ENCODE measurements at regions not wholly inside any gene's neighbourhood (a gene's known extent, or its start where the extent isn't known, plus 50 kb on each side); places are given as distances from the start of the nearest gene placed in this dataset.

DNA sequence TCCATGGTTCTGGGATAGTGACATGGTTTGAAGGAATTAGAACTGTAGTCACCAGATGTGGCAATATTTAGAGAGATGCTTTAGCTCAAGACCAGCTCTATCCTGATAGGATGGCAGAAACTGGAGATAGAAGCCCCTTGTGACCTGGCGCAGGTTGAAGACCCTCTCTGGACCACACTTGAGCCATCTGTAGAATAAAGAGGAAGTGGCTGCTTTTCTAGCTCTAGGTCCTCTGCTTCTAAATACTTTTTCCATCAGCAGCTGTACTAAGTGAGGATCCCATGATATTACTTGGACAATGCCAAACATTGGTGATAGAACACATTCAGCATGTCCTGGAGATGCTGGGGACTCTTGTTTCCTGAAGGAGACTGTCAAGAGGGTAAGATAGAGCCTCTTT lies 172.6 kb downstream of the PDCD6IP start:
- Histone ChIP-seq H3K9me2 (ENCODE audit: insufficient read depth, low read length) (no peaks in the 10 kb centered on the region), H3K4me2 (ENCODE audit: low read length) (no peak overlapping the region), H3K27me3 (ENCODE audit: insufficient read depth, low read depth, low read length) (no peaks in the 10 kb centered on the region), H2AFZ (ENCODE audit: low read depth, low read length) (no peak overlapping the region), H3K27ac (ENCODE audit: low read length) (no peak overlapping the region), H3K79me2 (replicated peaks; ENCODE audit: insufficient read depth, low read length) (no peaks in the 10 kb centered on the region), H3K9me3 (ENCODE audit: low read length) (no peaks in the 10 kb centered on the region), H3K4me3 (ENCODE audit: low read length) (no peak overlapping the region), H3K36me3 (ENCODE audit: insufficient read depth, low read length) (no peaks in the 10 kb centered on the region), H4K20me1 (ENCODE audit: insufficient read depth) (no peaks in the 10 kb centered on the region), H3F3A (ENCODE audit: insufficient read depth, low read length, poor library complexity, severe bottlenecking) (no peaks in the 10 kb centered on the region), H3K9ac (ENCODE audit: low read length) (no peak overlapping the region)
- TF ChIP-seq SMC3 (conservative IDR thresholded peaks at IDR 0.05; ENCODE audit: poor library complexity) (no peak), RAD21 (conservative IDR thresholded peaks at IDR 0.05) (no peak), EZH2 (IDR thresholded peaks at IDR 0.05; ENCODE audit: borderline replicate concordance, insufficient read depth, low read length, poor library complexity, severe bottlenecking) (no peak), POLR2AphosphoS5 (IDR thresholded peaks at IDR 0.05) (no peak), EP300 (conservative IDR thresholded peaks at IDR 0.05; ENCODE audit: poor library complexity, severe bottlenecking) (no peak), MXI1 (conservative IDR thresholded peaks at IDR 0.05; ENCODE audit: poor library complexity, severe bottlenecking) (no peak), TAF1 (IDR thresholded peaks at IDR 0.05; ENCODE audit: low read depth) (no peak)
- TF ChIP-seq, protein P1, sequence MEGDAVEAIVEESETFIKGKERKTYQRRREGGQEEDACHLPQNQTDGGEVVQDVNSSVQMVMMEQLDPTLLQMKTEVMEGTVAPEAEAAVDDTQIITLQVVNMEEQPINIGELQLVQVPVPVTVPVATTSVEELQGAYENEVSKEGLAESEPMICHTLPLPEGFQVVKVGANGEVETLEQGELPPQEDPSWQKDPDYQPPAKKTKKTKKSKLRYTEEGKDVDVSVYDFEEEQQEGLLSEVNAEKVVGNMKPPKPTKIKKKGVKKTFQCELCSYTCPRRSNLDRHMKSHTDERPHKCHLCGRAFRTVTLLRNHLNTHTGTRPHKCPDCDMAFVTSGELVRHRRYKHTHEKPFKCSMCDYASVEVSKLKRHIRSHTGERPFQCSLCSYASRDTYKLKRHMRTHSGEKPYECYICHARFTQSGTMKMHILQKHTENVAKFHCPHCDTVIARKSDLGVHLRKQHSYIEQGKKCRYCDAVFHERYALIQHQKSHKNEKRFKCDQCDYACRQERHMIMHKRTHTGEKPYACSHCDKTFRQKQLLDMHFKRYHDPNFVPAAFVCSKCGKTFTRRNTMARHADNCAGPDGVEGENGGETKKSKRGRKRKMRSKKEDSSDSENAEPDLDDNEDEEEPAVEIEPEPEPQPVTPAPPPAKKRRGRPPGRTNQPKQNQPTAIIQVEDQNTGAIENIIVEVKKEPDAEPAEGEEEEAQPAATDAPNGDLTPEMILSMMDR (IDR thresholded peaks at IDR 0.05; ENCODE audit: poor library complexity, severe bottlenecking): no peak
- TF ChIP-seq, protein P2, sequence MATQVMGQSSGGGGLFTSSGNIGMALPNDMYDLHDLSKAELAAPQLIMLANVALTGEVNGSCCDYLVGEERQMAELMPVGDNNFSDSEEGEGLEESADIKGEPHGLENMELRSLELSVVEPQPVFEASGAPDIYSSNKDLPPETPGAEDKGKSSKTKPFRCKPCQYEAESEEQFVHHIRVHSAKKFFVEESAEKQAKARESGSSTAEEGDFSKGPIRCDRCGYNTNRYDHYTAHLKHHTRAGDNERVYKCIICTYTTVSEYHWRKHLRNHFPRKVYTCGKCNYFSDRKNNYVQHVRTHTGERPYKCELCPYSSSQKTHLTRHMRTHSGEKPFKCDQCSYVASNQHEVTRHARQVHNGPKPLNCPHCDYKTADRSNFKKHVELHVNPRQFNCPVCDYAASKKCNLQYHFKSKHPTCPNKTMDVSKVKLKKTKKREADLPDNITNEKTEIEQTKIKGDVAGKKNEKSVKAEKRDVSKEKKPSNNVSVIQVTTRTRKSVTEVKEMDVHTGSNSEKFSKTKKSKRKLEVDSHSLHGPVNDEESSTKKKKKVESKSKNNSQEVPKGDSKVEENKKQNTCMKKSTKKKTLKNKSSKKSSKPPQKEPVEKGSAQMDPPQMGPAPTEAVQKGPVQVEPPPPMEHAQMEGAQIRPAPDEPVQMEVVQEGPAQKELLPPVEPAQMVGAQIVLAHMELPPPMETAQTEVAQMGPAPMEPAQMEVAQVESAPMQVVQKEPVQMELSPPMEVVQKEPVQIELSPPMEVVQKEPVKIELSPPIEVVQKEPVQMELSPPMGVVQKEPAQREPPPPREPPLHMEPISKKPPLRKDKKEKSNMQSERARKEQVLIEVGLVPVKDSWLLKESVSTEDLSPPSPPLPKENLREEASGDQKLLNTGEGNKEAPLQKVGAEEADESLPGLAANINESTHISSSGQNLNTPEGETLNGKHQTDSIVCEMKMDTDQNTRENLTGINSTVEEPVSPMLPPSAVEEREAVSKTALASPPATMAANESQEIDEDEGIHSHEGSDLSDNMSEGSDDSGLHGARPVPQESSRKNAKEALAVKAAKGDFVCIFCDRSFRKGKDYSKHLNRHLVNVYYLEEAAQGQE (IDR thresholded peaks at IDR 0.05; ENCODE audit: borderline replicate concordance): no peak

DNA sequence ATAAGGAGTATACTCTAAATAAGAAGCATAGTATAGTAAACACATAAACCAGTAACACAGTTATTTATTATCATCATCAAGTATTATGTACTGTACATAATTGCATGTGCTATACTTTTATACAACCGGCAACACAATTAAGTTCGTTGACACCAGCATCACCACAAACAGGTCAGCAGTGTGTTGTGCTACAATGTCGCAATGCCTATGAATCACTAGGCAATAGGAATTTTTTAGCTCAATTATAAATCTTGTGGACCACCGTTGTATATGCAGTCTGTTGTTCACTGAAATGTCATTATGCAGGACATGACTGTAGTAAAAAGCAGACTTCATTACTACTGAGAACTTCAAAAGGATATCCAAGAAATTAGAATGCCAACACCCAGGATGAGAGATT lies 177.0 kb downstream of the PDCD6IP start:
- Histone ChIP-seq H3K27ac (ENCODE audit: low read length) (no peak overlapping the region), H3K79me2 (replicated peaks; ENCODE audit: insufficient read depth, low read length) (no peaks in the 10 kb centered on the region), H3K9me3 (ENCODE audit: low read length) (no peaks in the 10 kb centered on the region), H3K27me3 (ENCODE audit: insufficient read depth, low read depth, low read length) (no peaks in the 10 kb centered on the region), H4K20me1 (ENCODE audit: insufficient read depth) (no peaks in the 10 kb centered on the region), H2AFZ (ENCODE audit: low read depth, low read length) (no peak overlapping the region), H3K9me2 (ENCODE audit: insufficient read depth, low read length) (no peaks in the 10 kb centered on the region), H3K4me3 (ENCODE audit: low read length) (no peak overlapping the region), H3K4me2 (ENCODE audit: low read length) (no peak overlapping the region), H3F3A (ENCODE audit: insufficient read depth, low read length, poor library complexity, severe bottlenecking) (no peaks in the 10 kb centered on the region), H3K9ac (ENCODE audit: low read length) (no peak overlapping the region), H3K36me3 (ENCODE audit: insufficient read depth, low read length) (no peaks in the 10 kb centered on the region)
- TF ChIP-seq EP300 (conservative IDR thresholded peaks at IDR 0.05; ENCODE audit: poor library complexity, severe bottlenecking): no peak
- TF ChIP-seq EZH2 (IDR thresholded peaks at IDR 0.05; ENCODE audit: borderline replicate concordance, insufficient read depth, low read length, poor library complexity, severe bottlenecking): no peak
- TF ChIP-seq POLR2AphosphoS5 (IDR thresholded peaks at IDR 0.05): no peak
- TF ChIP-seq, protein P2 (IDR thresholded peaks at IDR 0.05; ENCODE audit: borderline replicate concordance): no peak
- no peak for TF ChIP-seq SMC3 (conservative IDR thresholded peaks at IDR 0.05; ENCODE audit: poor library complexity)
- TF ChIP-seq, protein P1 (IDR thresholded peaks at IDR 0.05; ENCODE audit: poor library complexity, severe bottlenecking): no peak
- TF ChIP-seq RAD21 (conservative IDR thresholded peaks at IDR 0.05): no peak
- no peak for TF ChIP-seq TAF1 (IDR thresholded peaks at IDR 0.05; ENCODE audit: low read depth)
- no peak for TF ChIP-seq MXI1 (conservative IDR thresholded peaks at IDR 0.05; ENCODE audit: poor library complexity, severe bottlenecking)

All from neural cell (in vitro differentiated cells).